GM21447 (cell line): ENCODE measurements at regions not wholly inside any gene's neighbourhood (a gene's known extent, or its start where the extent isn't known, plus 50 kb on each side); places are given as distances from the start of the nearest gene placed in this dataset.
A peak's percentile ranks its signal among the peaks of the same experiment; 100 is the strongest.

Source experiments
- ATAC-seq: cut with Tn5 transposase; IDR thresholded peaks from one replicate; pipeline ENCODE4 v1.9.1; 2021; ENCODE audit not compliant: unreplicated experiment

DNA sequence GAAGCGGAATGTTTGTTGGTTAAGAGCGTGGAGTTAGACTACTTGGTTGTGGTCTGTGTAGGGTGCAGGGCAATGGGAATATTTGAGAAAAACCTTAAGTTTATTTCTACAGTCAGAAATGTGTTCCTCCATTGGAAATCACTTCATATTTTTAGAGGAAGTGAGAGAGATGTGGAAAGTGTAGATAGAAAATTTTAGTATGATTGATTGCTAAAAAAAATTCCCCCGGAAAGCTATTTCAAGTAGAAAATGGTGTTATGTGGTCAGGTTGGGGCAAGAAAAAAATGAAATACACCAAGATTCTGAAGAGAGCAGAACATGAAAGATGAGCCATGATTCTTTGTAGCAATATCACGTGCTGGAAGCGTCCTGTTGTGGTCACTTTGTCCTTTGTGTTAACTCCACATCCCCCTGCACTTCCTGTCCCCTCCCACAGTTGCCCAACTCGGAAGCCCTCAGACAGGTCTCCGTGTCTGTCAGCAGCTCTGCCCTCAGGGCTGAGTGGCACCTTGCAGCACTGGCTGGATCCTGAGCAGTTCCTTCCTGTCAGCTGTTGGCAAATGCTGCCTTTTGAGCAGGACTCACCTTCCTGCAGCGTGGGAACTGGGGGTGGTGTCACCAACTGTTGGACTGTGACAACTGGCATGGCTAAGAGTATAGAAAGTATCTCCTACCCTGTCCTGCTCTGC is 137.5 kb upstream of the SLC24A3 start:
- ATAC-seq, result peak; percentile 45

DNA sequence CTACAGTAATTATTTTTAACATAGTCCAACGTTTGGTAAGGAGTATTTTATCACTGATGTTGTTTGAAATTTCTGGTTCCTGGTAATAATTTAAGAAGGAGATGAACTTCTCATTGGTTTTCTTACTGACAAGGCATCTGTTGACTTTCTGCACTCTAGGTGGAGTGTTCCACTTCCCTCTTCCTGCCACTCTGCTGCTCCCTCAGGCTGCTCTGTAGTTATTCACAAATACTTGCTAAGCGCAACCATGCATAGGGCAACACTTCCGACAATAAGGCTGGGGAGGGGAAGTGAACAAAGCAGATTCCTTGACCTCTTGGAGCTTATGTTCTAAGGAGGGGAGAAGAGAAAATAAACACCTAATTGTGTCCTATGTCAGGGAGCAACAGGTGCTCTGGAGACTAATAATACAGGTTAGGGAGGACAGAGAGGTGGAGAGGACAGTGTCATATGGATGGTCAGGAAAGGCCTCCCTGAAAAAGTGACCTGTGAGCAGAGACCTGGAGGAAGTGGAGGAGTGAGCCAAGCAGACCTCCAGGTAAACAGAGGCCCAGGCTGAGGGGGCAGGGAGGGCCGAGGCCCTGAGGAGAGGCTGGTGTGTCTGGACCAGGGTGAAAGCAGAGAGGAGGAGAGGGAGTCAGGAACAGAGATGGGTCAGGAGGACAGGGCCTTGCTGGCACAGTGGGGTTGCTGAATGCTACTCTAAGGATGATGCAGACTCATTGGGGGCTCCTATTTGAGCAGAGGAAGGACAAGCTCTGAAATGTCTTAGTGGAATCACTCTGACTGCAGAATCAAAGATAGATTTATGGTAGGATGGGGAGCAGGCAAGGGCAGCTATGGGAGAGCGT is 134.8 kb upstream of the SLC24A3 start:
- ATAC-seq, result no peak

DNA sequence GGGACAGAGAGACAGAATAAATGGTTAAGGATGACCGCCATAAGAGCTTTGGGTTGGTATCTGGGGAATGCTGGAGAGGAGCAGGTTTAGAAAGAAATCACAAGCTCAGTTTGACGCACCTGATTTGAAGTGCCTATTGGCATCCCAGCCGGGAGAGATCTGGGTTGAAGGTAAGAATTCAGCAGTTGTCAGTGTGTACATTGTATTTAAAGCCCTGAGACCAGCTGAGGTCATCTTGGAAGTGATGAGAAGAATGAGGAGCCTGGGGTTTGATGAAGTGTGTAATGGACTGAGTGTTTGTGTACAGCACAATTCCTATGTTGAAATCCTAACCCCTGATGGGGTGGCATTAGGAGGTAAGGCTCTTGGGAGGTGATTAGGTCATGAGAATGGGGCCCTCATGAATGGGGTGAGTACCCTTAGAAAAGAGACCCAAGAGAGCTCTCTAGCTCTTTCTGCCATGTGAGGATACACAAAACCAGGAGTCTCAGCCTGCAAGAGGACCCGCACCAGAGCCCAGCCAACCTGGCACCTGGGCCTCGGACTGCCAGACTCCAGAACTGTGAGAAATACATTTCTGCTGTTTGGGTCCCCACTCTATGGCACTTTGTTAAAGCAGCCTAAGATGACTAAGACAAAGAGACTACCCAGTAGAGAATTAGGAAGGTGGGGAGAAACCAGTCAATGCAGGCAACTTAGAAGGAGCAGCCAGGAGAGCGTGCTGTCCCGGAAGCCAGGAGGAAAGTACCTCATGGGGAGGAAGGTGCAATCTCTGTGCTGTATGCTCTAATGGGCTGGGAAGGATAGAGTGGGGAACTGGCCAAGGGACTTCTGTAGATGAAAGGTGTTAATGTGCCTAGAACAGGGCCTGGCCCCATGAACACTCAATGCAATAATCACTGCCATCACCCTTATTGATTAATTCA is 133.7 kb upstream of the SLC24A3 start:
- no peak for ATAC-seq

DNA sequence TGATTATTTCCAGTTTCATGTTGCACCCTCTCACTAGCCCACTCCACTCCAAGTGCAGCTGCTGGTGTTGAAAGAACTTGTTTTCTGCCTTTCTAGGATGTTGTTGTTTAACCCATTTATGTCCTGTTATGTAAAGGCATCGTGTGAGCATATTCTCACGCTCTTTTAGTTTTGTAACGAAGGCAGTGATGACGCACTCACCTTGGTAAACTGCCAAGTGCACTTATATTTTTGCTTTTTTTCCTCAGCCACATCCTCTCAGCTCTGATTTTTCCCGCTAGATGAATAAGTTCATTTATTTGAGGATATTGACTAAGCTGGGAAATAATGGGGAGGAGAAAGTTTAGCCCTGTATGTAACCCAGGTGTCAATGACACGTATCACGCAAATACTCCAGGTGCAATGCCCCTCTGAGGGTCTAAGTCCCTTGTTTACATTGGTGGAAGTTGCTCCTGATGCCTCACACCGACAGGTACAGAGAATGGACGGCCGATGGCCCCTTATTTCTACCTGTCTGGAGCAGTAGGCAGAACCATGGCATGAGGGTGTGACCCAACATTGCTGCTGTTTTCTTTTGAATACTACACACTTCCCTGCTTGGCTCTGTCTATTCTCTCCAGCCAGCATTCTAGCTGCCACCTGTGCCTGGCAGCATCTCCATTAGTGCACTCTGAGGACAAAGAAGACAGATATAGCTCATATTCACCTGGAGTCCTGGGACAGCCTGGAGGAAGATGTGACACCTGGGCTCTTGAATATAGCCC is 132.7 kb upstream of the SLC24A3 start:
- no peak for ATAC-seq

DNA sequence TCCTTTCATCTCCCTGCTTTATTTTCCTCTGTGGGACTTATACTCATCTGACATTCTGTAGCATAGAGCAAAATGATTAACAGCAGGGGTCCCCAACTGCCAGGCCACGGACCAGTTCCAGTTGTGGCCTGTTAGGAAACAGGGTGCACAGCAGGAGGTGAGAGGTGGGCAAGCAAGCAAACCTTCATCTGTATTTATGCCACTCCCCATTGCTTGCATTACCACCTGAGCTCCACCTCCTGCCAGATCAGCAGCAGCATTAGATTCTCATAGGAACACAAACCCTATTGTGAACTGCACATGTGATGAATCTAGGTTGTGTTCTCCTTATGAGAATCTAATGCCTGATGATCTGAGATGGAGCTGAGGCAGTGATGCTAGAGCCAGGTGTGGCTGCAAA is 130.5 kb upstream of the SLC24A3 start:
- ATAC-seq, result no peak

DNA sequence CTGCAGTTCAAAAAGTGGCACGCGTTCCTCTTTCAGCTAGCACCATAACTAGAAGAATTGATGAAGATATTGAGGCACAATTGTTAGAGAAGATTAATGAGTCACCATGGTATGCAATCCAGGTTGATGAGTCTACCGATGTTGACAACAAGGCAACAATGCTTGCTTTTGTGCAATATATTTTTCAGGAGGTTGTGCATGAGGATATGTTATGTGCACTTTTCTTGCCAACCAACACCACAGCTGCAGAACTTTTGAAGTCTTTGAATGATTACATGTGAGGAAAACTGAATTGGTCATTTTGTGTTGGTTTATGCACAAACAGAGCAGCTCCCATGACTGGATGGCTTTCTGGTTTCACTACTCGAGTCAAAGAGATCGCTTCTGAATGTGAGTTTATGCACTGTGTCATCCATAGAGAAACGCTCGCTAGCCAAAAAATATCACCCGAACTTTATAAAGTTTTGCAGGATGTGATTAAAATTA is 129.3 kb upstream of the SLC24A3 start:
- ATAC-seq, result no peak

DNA sequence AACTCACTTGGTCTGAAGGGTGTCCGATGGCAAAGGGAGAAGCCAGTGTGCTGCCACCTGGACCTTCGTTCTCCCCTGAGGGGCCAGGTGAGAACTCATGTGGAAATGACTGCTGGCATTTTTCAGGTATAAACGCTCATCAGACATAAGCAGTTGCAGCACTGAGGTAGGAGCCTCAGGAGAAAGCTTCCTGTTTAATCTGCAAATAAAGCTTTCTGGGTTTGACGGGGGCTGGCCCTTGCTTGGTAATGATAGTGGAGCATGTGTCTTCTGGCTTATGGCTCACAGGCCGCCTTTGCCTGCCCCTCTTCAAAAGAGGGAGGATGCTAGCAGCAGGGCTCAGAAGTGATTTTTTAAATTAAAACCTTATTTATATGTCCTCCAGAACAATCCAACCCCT is 122.1 kb upstream of the SLC24A3 start:
- ATAC-seq, result no peak

DNA sequence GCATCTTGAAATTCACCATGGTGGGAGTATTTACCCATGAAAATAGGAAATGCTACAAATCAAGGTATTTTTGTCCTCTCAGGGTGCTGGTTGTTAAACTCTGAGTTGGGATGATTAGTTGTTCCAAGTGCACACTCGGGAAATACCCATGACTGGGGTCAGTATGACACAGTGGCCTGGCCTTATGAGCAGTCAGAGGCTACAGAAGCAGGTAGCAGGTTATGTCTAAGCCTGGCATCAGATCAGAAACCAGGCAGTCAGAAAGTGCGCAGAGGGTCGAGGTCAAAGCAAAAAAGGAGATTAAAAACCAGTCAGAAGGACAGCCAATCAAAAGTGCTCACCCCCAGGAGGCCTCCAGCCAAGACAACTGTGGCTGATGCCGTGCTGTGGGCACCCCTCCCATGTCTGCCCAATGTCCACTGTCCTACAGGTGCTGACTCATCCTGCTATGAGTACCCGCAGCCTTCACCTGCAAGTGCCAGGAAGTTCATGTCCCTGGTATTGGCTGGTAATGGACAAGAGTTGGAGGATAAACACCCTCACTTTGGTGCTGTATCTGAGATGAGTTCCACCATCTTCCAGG is 117.4 kb upstream of the SLC24A3 start:
- no peak for ATAC-seq

DNA sequence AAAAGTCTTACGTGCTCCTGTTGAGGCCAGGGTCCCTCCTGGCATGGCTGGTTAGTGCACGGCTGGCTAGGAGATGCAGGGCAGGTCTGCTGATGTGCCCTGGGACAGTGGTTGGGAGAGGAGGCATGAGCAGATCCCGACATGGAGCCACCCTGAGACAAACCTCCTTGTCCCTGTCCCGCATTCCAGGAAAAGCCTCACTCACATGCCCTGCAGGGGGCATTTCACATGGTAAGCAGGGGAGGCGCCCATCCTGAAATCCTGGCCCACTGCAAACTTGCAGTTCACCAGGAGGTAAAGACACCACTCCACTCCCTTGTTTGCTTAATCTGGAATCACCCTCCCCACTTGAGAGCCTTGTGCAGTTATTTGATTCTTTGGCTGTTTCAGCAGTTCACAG is 116.7 kb upstream of the SLC24A3 start:
- no peak for ATAC-seq

DNA sequence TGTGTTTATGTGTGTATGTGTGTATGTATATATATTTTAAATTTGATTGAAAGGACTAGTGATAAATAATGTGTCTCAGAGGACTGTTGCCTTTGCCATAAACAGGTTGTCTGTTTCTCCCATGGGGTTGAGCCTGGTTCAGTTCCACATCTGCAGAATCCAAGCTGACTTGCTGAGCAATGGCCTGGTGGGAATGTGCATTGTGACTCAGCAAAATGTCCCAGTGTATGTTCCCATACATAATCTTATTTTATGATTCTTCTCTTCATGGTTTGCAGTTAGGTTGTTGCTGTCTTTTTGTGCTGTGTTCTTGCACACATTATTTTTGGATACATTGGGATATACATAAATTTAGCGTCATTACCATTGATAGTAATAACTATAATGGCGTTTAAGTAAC is 115.6 kb upstream of the SLC24A3 start:
- no peak for ATAC-seq

DNA sequence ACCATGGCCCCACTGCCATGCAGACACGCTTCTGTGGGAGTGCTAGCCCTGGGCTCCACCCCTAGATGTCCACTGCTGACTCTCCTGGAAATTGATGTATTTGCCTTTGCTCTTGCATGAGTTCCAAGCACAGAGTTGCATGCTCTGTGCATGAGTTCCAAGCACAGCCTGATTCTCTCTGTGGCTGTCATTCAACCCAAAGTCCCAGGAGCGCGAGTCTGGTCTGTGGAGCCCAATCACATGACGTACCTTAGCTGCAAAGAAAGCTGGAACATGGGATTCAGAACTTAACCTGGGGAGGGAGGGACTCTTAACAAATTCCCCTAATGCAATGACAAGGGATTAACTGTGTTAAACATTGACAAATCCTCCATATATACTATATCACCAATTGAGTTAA is 114.3 kb upstream of the SLC24A3 start:
- no peak for ATAC-seq

DNA sequence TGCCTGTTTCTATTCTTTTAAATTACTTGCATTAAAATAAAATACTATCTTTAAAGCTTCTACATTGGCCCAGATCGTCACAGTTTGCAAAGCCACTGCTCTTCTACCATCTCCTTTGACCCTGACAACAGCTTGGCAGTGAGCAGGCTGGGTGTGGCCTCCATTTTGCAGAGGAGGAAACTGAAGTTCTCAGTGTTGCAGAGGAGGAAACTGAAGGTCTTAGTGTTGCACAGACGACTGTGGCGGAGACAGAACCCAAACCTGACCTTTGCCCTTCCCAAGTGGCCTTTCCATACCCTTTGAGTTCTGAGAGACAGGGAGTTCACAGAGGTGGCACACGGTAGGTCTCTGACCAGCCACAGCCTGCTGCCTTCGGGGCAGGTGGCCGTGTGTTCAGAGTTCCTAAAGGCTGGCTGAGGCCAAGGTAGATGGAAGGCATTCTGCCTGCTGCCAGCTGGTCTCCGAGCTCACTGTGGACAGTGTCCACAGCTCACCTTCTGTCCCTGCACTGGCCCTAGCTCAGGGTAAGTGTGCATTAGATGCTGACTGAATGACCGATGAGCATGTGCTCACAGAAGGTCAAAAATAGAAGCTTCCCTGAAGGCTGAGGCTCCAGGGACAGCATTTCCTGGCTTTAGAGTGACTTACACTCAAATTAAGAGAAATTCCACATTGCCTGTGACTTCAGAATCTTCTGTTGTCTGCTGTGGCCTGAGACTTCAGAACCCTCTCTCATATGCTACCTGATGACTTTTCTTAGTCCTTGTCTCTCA is 113.5 kb upstream of the SLC24A3 start:
- no peak for ATAC-seq

DNA sequence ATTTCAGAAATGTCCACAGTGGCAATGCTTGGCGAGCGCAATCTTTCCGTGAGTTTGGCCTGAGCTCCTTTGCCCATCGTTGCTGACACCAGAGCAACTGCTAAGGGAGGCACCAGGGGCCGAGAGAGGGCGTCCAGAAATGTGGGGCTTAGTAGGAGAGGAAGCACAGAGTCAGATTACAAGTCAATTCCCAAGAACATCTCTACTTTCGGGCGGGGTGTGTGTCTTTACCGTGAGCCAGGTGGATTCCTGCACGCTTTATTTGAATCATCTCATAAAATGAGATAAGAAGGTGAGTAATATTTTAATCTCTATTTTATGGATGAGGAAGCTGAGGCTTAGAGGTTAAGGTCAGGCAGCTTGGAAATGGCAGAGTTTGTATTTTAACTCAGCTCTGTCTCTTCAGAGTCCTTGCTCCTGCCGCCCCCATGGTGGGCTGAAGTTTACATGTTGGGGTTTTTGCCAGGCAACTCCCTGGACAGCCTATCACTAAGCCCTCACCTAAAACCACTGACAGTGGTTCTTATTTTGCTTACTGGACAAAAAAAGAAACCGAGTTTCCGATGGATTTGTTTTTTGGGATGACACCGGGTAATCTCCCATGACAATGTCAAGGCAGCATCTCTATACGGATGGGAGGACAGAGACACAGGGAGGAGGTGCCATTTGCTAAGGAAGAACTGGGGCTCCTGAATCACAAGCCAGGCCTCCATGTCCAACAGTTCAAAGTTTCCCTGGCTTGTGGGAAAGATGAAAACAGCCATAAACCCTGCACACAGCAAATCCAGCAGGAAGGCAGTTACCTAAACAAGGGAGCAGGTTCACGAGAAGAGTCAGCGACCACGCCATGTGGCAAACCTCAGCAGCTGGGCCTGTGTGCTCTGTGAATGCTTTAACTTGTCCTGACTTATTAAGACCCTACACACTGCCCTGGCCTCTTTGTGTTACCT is 112.6 kb upstream of the SLC24A3 start:
- ATAC-seq, result no peak

DNA sequence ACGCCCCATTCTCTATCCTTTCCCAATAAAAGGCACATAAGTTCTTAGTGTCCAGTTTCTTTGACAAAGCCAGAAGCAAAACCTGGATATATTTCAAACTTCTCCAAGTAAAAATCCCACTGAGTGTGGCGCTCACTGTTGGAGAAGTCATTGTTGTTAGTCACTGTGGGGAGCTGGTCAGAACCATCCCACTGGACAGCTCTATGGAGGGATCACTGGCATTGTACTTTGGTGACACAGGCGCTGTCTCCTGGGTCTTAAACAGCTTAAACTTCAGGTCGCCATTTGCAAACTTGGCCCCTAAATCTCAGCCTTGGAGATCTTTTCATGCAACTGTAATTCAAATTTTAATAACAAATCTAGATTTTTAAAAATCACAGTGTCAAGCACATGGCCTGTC is 111.5 kb upstream of the SLC24A3 start:
- no peak for ATAC-seq

DNA sequence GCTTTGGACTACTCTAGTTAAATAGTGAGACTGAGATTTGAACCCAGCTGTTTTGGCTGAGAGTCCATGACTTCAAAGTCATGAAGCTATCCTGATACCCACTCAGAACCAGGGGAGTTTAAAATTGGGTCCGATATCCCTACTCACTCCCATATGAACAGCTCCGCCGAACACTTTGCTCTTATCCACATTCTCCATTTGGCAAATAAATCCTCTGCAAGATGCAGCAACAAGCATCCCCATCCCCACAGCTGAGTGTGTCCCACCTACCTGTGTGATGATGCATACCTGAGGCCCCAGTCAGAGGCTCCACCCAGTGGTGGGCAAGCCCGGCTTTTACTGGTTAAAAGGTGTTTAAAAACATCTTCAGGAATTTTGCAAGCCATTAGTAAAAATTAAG is 108.3 kb upstream of the SLC24A3 start:
- ATAC-seq, result no peak

DNA sequence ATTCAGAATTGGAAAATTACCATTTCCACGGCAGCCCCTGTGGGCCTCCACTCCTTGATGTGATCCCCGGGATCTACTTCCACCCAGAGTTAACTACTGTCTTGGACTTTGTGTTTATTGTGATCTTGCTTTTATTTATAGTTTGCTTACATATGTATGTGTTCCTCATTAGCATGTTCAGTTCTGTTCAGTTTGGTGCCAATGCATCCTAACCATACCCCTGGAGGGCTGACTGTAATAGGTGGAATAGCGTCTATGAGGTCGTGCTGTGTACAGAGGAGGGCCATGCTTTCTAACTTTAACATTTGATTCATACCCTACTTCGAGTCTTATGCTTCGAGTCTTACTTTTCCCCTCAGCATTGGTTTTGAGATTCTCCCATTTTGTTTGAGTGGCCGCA is 104.3 kb upstream of the SLC24A3 start:
- ATAC-seq, result no peak

DNA sequence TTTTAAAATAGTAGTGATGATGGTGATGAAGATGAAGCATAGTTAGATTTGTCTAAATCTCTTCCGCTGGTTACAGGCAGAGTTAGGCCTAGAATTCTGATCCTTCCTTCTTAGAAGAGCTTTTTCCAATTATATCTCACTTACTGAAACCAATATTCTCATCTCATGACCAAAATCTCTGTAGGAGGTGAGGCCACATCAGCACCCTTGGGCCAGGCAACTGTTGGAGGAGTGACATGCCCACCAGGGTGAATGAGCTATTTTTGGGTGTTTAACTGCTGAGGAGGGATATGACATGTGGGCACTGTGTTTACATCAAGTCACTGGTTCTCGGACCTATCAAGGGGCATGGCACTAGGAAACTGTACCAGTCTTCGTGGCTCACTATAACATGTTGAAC is 102.2 kb upstream of the SLC24A3 start:
- ATAC-seq, result no peak

DNA sequence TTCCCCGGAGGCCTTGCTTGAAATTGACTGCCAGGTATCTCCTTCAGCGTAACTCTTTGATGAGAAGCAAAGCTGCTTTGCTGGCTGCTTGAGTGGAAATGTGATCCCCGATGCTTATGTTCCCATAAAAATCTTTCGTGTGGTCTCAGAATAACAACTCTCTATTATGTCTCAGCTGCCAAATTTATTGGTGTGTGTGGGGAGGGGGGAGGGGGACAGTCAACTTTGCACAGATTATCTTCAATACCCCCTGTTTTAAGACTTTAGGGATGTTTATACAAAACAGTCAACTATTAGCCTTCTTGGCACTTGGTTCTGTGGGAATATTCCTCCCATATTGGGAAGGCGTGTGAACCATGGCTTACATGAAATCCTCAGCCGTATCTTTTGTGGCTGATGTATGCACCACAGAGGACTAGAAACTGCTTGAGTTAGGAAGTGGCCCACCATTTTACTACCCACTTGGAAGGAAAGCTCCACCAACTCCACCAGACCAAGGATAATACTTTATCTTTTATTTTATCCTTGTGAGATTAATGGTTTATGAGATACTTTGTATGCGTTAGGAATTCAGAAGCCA is 101.5 kb upstream of the SLC24A3 start:
- no peak for ATAC-seq
